ENCODE measurements at regions not wholly inside any gene's neighbourhood (a gene's known extent, or its start where the extent isn't known, plus 50 kb on each side); places are given as distances from the start of the nearest gene placed in this dataset.

DNA sequence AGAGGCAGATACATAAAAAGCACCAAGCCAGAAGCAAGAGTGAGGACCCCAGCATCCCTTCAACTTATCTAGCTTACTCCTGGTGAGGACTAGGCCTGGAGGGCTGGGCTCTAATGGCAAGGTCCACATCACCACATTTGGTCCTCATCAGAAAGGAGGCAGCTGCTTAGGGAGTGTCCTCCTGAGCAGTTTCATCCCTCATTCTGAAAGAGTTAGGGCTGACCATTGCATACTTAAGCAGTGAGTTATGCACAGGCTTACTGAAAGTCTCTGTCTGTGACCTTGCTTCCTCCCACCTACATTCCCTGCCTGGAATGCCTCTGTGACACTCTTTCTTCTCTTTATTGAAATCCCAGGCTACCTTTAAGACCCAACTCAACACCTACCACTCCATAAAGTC is 301.8 kb upstream of the ACVR2A start:
- TF ChIP-seq, protein P1, sequence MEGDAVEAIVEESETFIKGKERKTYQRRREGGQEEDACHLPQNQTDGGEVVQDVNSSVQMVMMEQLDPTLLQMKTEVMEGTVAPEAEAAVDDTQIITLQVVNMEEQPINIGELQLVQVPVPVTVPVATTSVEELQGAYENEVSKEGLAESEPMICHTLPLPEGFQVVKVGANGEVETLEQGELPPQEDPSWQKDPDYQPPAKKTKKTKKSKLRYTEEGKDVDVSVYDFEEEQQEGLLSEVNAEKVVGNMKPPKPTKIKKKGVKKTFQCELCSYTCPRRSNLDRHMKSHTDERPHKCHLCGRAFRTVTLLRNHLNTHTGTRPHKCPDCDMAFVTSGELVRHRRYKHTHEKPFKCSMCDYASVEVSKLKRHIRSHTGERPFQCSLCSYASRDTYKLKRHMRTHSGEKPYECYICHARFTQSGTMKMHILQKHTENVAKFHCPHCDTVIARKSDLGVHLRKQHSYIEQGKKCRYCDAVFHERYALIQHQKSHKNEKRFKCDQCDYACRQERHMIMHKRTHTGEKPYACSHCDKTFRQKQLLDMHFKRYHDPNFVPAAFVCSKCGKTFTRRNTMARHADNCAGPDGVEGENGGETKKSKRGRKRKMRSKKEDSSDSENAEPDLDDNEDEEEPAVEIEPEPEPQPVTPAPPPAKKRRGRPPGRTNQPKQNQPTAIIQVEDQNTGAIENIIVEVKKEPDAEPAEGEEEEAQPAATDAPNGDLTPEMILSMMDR (conservative IDR thresholded peaks at IDR 0.05; ENCODE audit: low read depth in 2 of 2), result no peak
- TF ChIP-seq EZH2 (IDR thresholded peaks at IDR 0.05; ENCODE audit: low read depth, unreplicated experiment), result no peak

Measured in GM23338 (cell line).